Suprapubic skin (tissue), 4 donors: ENCODE measurements at regions not wholly inside any gene's neighbourhood (a gene's known extent, or its start where the extent isn't known, plus 50 kb on each side); places are given as distances from the start of the nearest gene placed in this dataset.

ENCODE experiments used
- DNase-seq, 2 donors: peaks; one replicate each; pipeline ENCODE4 v3.0.0-alpha.2; 2019; ENCODE audit warnings: low spot score in 2 of 2
- H3K27ac ChIP-seq: fragments of 200-600 bp; sonication (generic); one replicate; pipeline ENCODE4 v1.5.1; 2019
- H3K27me3 ChIP-seq: fragments of 200-600 bp; sonication (generic); one replicate; pipeline ENCODE4 v1.5.1; 2019
- H3K36me3 ChIP-seq: fragments of 200-600 bp; sonication (generic); one replicate; pipeline ENCODE4 v1.5.1; 2019
- H3K4me1 ChIP-seq: fragments of 200-600 bp; sonication (generic); one replicate; pipeline ENCODE4 v1.5.1; 2019
- H3K4me3 ChIP-seq: fragments of 200-600 bp; sonication (generic); one replicate; pipeline ENCODE4 v1.5.1; 2019; ENCODE audit warnings: mild to moderate bottlenecking
- H3K9me3 ChIP-seq: fragments of 200-600 bp; sonication (generic); one replicate; pipeline ENCODE4 v1.5.1; 2019
- EP300 ChIP-seq: sonication (generic); formaldehyde crosslinking; IDR thresholded peaks from one replicate; pipeline ENCODE4 v1.6.1; 2017; ENCODE audit warnings: antibody characterized with exemption
- POLR2A ChIP-seq, 2 donors: fragments of 450-650 bp; IDR thresholded peaks; one replicate each; pipeline ENCODE4 v1.6.1; 2017; ENCODE audit warnings: antibody characterized with exemption in 2 of 2, mild to moderate bottlenecking in 2 of 2, moderate library complexity in 2 of 2
- POLR2AphosphoS5 ChIP-seq, 3 donors: sonication (generic); formaldehyde crosslinking; IDR thresholded peaks; one replicate each; pipeline ENCODE4 v1.6.1; 2017; ENCODE audit warnings: antibody characterized with exemption in 3 of 3
- WGBS: methylation state at CpG from one replicate; pipeline ENCODE4 v1.1.5; 2018; 5-methylcytosine and 5-hydroxymethylcytosine counted together
- TF ChIP-seq, protein P1 (sequence below), 2 donors: fragments of 200-600 bp in 1 of 2; fragments of 450-650 bp in 1 of 2; sonication (generic) in 1 of 2; IDR thresholded peaks; one replicate each; pipeline ENCODE4 v1.5.1; 2016 to 2019; ENCODE audit warnings: antibody characterized with exemption in 2 of 2, mild to moderate bottlenecking in 1 of 2, moderate library complexity in 1 of 2

- Histone ChIP-seq H3K4me3 (no peak overlapping the region), H3K27me3 (no peaks in the 10 kb centered on the region), H3K36me3 (no peaks in the 10 kb centered on the region), H3K4me1 (no peaks in the 10 kb centered on the region), H3K9me3 (no peaks in the 10 kb centered on the region), H3K27ac (no peak overlapping the region)
- WGBS = 70% methylated on average over 9 of the region's 9 CpGs
- DNase-seq = peak in 1 of 2 donors; percentile 34
- TF ChIP-seq, protein P1, sequence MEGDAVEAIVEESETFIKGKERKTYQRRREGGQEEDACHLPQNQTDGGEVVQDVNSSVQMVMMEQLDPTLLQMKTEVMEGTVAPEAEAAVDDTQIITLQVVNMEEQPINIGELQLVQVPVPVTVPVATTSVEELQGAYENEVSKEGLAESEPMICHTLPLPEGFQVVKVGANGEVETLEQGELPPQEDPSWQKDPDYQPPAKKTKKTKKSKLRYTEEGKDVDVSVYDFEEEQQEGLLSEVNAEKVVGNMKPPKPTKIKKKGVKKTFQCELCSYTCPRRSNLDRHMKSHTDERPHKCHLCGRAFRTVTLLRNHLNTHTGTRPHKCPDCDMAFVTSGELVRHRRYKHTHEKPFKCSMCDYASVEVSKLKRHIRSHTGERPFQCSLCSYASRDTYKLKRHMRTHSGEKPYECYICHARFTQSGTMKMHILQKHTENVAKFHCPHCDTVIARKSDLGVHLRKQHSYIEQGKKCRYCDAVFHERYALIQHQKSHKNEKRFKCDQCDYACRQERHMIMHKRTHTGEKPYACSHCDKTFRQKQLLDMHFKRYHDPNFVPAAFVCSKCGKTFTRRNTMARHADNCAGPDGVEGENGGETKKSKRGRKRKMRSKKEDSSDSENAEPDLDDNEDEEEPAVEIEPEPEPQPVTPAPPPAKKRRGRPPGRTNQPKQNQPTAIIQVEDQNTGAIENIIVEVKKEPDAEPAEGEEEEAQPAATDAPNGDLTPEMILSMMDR (IDR thresholded peaks at IDR 0.05) = no peak
- TF ChIP-seq POLR2AphosphoS5 (IDR thresholded peaks at IDR 0.05) = no peak
- TF ChIP-seq EP300 = no peak
- no peak for TF ChIP-seq POLR2A (IDR thresholded peaks at IDR 0.05)
Measured at GRCh38 chr21:32190493-32191144, 88.2 kb downstream of the MIS18A start.

- TF ChIP-seq POLR2AphosphoS5 (IDR thresholded peaks at IDR 0.05) (no peak), EP300 (no peak), POLR2A (IDR thresholded peaks at IDR 0.05) (no peak)
- TF ChIP-seq, protein P1 (IDR thresholded peaks at IDR 0.05) = no peak
- WGBS = 82% methylated on average over 5 of the region's 5 CpGs
Measured at GRCh38 chr21:32189688-32190483, 89.0 kb downstream of the MIS18A start.

GRCh38 chr21:32186804-32187203 lies 92.0 kb downstream of the MIS18A start:
- DNase-seq = no peak
- no peaks in the 10 kb centered on the region for H3K36me3 ChIP-seq
- no peak overlapping the region for H3K27ac ChIP-seq
- H3K27me3 ChIP-seq = no peaks in the 10 kb centered on the region
- 83% methylated on average over 8 of the region's 8 CpGs for WGBS
- H3K9me3 ChIP-seq = no peaks in the 10 kb centered on the region
- H3K4me3 ChIP-seq = no peak overlapping the region
- H3K4me1 ChIP-seq = no peaks in the 10 kb centered on the region
- TF ChIP-seq POLR2A (IDR thresholded peaks at IDR 0.05) (no peak), EP300 (no peak), POLR2AphosphoS5 (IDR thresholded peaks at IDR 0.05) (no peak)
- TF ChIP-seq, protein P1 (IDR thresholded peaks at IDR 0.05) = no peak

More at GRCh38 chr21:32189688-32190483, 89.0 kb downstream of the MIS18A start:
- H3K27me3 ChIP-seq = no peaks in the 10 kb centered on the region
- no peak overlapping the region for H3K27ac ChIP-seq
- no peaks in the 10 kb centered on the region for H3K9me3 ChIP-seq
- DNase-seq = no peak
- H3K4me3 ChIP-seq = no peak overlapping the region
- no peaks in the 10 kb centered on the region for H3K36me3 ChIP-seq
- no peaks in the 10 kb centered on the region for H3K4me1 ChIP-seq

- DNase-seq = no peak
Measured at GRCh38 chr21:32185726-32186125, 93.1 kb downstream of the MIS18A start.

More at GRCh38 chr21:32185726-32186125, 93.1 kb downstream of the MIS18A start:
- Histone ChIP-seq H3K9me3 (no peaks in the 10 kb centered on the region), H3K4me3 (no peak overlapping the region), H3K4me1 (no peaks in the 10 kb centered on the region), H3K36me3 (no peaks in the 10 kb centered on the region), H3K27ac (no peak overlapping the region), H3K27me3 (no peaks in the 10 kb centered on the region)
- TF ChIP-seq EP300 = no peak
- TF ChIP-seq POLR2AphosphoS5 (IDR thresholded peaks at IDR 0.05) = no peak
- TF ChIP-seq, protein P1 (IDR thresholded peaks at IDR 0.05) = no peak
- TF ChIP-seq POLR2A (IDR thresholded peaks at IDR 0.05) = no peak
- WGBS = 94% methylated on average over 5 of the region's 5 CpGs
